ENCODE measurements at regions not wholly inside any gene's neighbourhood (a gene's known extent, or its start where the extent isn't known, plus 50 kb on each side); places are given as distances from the start of the nearest gene placed in this dataset.

DNA sequence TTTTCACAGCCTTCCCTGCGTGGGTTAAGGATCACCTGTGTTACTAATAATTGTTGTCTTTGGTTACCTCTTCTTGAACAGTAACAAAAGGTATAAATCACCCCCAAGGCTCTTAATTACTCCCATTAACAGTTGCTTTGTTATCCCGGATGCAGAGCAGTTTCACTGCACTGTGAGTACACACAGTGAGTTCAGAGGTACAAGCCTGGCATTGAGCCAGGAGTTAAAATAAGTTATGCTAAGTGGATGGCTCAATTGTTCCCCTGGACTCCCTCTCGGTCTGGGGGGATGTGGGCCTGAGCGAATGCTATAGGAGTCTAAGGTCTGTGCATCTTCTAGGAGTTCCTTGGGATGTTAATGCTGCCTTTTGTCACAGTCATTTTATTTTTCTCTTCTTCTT lies 258.3 kb downstream of the ATG4C start:
- no peaks in the 10 kb centered on the region for H3K79me2 ChIP-seq (ENCODE audit: control insufficient read depth, insufficient read depth, low read length)
- H3K27me3 ChIP-seq (replicated peaks in 1 of 4; ENCODE audit: control extremely low read depth in 1 of 4, control insufficient read depth in 3 of 4, insufficient read depth in 4 of 4, low read length in 3 of 4): no peaks in the 10 kb centered on the region
- TF ChIP-seq, protein P1, sequence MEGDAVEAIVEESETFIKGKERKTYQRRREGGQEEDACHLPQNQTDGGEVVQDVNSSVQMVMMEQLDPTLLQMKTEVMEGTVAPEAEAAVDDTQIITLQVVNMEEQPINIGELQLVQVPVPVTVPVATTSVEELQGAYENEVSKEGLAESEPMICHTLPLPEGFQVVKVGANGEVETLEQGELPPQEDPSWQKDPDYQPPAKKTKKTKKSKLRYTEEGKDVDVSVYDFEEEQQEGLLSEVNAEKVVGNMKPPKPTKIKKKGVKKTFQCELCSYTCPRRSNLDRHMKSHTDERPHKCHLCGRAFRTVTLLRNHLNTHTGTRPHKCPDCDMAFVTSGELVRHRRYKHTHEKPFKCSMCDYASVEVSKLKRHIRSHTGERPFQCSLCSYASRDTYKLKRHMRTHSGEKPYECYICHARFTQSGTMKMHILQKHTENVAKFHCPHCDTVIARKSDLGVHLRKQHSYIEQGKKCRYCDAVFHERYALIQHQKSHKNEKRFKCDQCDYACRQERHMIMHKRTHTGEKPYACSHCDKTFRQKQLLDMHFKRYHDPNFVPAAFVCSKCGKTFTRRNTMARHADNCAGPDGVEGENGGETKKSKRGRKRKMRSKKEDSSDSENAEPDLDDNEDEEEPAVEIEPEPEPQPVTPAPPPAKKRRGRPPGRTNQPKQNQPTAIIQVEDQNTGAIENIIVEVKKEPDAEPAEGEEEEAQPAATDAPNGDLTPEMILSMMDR (IDR thresholded peaks at IDR 0.05): no peak
- no peak for TF ChIP-seq EZH2 (IDR thresholded peaks at IDR 0.05; ENCODE audit: borderline replicate concordance, insufficient read depth, low read depth, low read length, poor library complexity, severe bottlenecking)
- no peak overlapping the region for H2AFZ ChIP-seq (ENCODE audit: insufficient read depth, low read depth, low read length, poor library complexity, severe bottlenecking)
- Mint-ChIP-seq H3K27me3 (peaks cover 6% of the 10 kb centered on the region), H3K9me3 (ENCODE audit: insufficient read depth) (no peaks in the 10 kb centered on the region), H3K27ac (no peak overlapping the region), H3K4me1 (no peaks in the 10 kb centered on the region), H3K4me3 (no peak overlapping the region)
- intact Hi-C loops (cut with micrococcal nuclease): no loop called here
- ChIA-PET CTCF (no interaction called here), POLR2A (no interaction called here)
- H3K9me3 ChIP-seq (ENCODE audit: control extremely low read depth in 1 of 3, control insufficient read depth in 2 of 3, insufficient read depth in 1 of 3, low read length in 2 of 3): peaks cover 0 to 1% (median 0%) of the 10 kb centered on the region in 3 donors
- no peak overlapping the region for H3K4me2 ChIP-seq (replicated peaks; ENCODE audit: low read depth, low read length, poor library complexity, severe bottlenecking)
- DNase-seq (no peak), ATAC-seq (ENCODE audit: low read depth) (no peak)
- H3K36me3 ChIP-seq (replicated peaks in 1 of 2; ENCODE audit: control extremely low read depth in 1 of 2, control insufficient read depth in 1 of 2, extremely low read depth in 1 of 2, insufficient read depth in 2 of 2, low read length in 1 of 2): no peaks in the 10 kb centered on the region
- no CpG with 5 or more reads among the region's 4 CpGs for WGBS (ENCODE audit: insufficient coverage)
- no peaks in the 10 kb centered on the region for H3K4me1 ChIP-seq (ENCODE audit: control insufficient read depth in 2 of 2, insufficient read depth in 2 of 2, low read length in 2 of 2)
- no peak overlapping the region for H3K27ac ChIP-seq (ENCODE audit: low read length in 2 of 2)
- H3K9ac ChIP-seq (ENCODE audit: low read length): no peak overlapping the region
- H3K4me3 ChIP-seq (ENCODE audit: control extremely low read depth in 1 of 5, extremely low read depth in 1 of 5, insufficient read depth in 1 of 5, low read depth in 2 of 5, low read length in 4 of 5): no peak overlapping the region
- no peaks in the 10 kb centered on the region for H4K20me1 ChIP-seq (ENCODE audit: control insufficient read depth, insufficient read depth, low read length, poor library complexity, severe bottlenecking)

DNA sequence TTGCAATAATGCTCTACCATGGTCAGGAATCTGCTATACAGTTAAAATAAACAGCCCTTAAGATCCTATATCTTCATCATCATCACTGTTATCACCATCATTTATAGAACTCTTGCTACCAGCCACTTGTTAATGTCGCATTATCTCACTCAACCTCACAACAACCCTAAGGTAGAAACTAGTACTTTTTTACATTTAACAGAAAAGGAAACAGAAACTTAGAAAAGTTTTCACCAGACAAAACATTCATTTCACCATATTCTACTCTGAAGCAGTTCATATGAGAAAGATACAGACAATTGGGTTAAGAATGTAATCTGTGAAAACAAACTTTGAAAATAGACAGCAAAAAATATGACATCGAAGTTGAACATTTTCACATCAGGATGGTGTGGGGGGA lies 262.6 kb downstream of the ATG4C start:
- no peak for ATAC-seq (ENCODE audit: low read depth)
- Mint-ChIP-seq H3K4me1 (no peaks in the 10 kb centered on the region), H3K9me3 (ENCODE audit: insufficient read depth) (no peaks in the 10 kb centered on the region), H3K27me3 (peaks cover 11% of the 10 kb centered on the region), H3K27ac (no peak overlapping the region), H3K4me3 (no peak overlapping the region)
- Histone ChIP-seq H3K9ac (ENCODE audit: low read length) (no peak overlapping the region), H3K79me2 (ENCODE audit: control insufficient read depth, insufficient read depth, low read length) (no peaks in the 10 kb centered on the region), H3K27ac (ENCODE audit: low read length in 2 of 2) (no peak overlapping the region), H3K27me3 (replicated peaks in 1 of 4; ENCODE audit: control extremely low read depth in 1 of 4, control insufficient read depth in 3 of 4, insufficient read depth in 4 of 4, low read length in 3 of 4) (no peaks in the 10 kb centered on the region), H3K4me1 (ENCODE audit: control insufficient read depth in 2 of 2, insufficient read depth in 2 of 2, low read length in 2 of 2) (no peaks in the 10 kb centered on the region), H3K4me2 (replicated peaks; ENCODE audit: low read depth, low read length, poor library complexity, severe bottlenecking) (no peak overlapping the region), H3K4me3 (ENCODE audit: control extremely low read depth in 1 of 5, extremely low read depth in 1 of 5, insufficient read depth in 1 of 5, low read depth in 2 of 5, low read length in 4 of 5) (no peak overlapping the region), H2AFZ (ENCODE audit: insufficient read depth, low read depth, low read length, poor library complexity, severe bottlenecking) (no peak overlapping the region), H3K9me3 (ENCODE audit: control extremely low read depth in 1 of 3, control insufficient read depth in 2 of 3, insufficient read depth in 1 of 3, low read length in 2 of 3) (no peaks in the 10 kb centered on the region), H3K36me3 (replicated peaks in 1 of 2; ENCODE audit: control extremely low read depth in 1 of 2, control insufficient read depth in 1 of 2, extremely low read depth in 1 of 2, insufficient read depth in 2 of 2, low read length in 1 of 2) (no peaks in the 10 kb centered on the region), H4K20me1 (ENCODE audit: control insufficient read depth, insufficient read depth, low read length, poor library complexity, severe bottlenecking) (no peaks in the 10 kb centered on the region)
- TF ChIP-seq, protein P1 (IDR thresholded peaks at IDR 0.05): no peak
- 100% methylated on average over 1 of the region's 2 CpGs for WGBS (ENCODE audit: insufficient coverage)
- intact Hi-C loops (cut with micrococcal nuclease): no loop called here
- no peak for DNase-seq
- ChIA-PET CTCF (no interaction called here), POLR2A (no interaction called here)

All from B cell (primary cell).